HUES64 (cell line): ENCODE measurements at regions not wholly inside any gene's neighbourhood (a gene's known extent, or its start where the extent isn't known, plus 50 kb on each side); places are given as distances from the start of the nearest gene placed in this dataset.
"Not testable (repeated sequence)": the region's sequence is repeated elsewhere in the genome, so short reads cannot be mapped to it uniquely, and the experiment has no call there.

Experiments
- H3K27ac ChIP-seq: 2 replicates; pipeline ENCODE4 v1.7.0; 2013; ENCODE audit warnings: low read depth, low read length, inconsistent platforms
- H3K27me3 ChIP-seq: 2 replicates; pipeline ENCODE4 v1.6.1; 2013; ENCODE audit warnings: mild to moderate bottlenecking, low read length; ENCODE audit not compliant: insufficient read depth
- H3K36me3 ChIP-seq: 2 replicates; pipeline ENCODE4 v1.6.1; 2013; ENCODE audit warnings: mild to moderate bottlenecking, low read length; ENCODE audit not compliant: insufficient read depth
- H3K4me1 ChIP-seq: 2 replicates; pipeline ENCODE4 v1.6.1; 2013; ENCODE audit warnings: mild to moderate bottlenecking, low read length, moderate library complexity; ENCODE audit not compliant: insufficient read depth
- H3K4me3 ChIP-seq: 2 replicates; pipeline ENCODE4 v1.5.1; 2013; ENCODE audit warnings: mild to moderate bottlenecking, low read length, moderate library complexity
- H3K9ac ChIP-seq: 2 replicates; pipeline ENCODE4 v1.6.1; 2013; ENCODE audit warnings: mild to moderate bottlenecking, low read depth, low read length
- H3K9me3 ChIP-seq: 2 replicates; pipeline ENCODE4 v1.6.1; 2013; ENCODE audit warnings: low read depth, low read length; ENCODE audit not compliant: insufficient read depth
- WGBS: fragments of 150-250, 120-280 bp; methylation state at CpG from one replicate; pipeline ENCODE4 v1.1.7; 2013; ENCODE audit warnings: missing lambda C conversion rate; 5-methylcytosine and 5-hydroxymethylcytosine counted together

DNA sequence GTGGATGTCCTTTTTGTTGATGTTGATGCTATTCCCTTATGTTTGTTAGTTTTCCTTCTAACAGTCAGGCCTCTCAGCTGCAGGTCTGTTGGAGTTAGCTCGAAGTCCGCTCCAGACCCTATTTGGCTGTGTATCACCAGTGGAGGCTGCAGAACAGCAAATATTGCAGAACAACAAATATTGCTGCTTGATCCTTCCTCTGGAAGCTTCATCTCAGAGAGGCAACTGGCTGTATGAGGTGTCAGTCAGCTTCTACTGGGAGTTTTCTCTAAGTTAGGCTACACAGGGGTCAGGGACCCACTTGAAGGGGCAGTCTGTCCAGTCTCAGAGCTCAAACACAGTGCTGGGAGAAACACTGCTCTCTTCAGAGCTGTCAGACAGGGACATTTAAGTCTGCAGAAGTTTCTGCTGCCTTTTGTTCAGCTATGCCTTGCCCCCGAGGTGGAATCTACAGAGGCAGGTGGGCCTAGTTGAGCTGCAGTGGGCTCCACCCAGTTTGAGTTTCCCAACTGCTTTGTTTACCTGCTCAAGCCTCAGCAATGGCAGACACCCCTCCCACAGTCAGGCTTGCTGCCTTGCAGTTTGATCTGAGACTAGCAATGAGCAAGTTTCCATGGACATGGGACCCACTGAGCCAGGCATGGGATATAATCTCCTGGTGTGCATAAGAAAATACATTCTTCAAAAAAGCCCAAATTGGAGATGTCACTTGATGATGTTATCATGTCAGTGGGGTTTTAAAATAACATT lies 99.5 kb downstream of the KDM5D start:
- no peaks in the 10 kb centered on the region for H3K36me3 ChIP-seq
- H3K9me3 ChIP-seq: no peaks in the 10 kb centered on the region
- no peaks in the 10 kb centered on the region for H3K27me3 ChIP-seq
- H3K4me1 ChIP-seq: no peaks in the 10 kb centered on the region
- 87% methylated on average over 3 of the region's 3 CpGs for WGBS
- H3K27ac ChIP-seq: no peak overlapping the region
- no peak overlapping the region for H3K4me3 ChIP-seq
- no peak overlapping the region for H3K9ac ChIP-seq

DNA sequence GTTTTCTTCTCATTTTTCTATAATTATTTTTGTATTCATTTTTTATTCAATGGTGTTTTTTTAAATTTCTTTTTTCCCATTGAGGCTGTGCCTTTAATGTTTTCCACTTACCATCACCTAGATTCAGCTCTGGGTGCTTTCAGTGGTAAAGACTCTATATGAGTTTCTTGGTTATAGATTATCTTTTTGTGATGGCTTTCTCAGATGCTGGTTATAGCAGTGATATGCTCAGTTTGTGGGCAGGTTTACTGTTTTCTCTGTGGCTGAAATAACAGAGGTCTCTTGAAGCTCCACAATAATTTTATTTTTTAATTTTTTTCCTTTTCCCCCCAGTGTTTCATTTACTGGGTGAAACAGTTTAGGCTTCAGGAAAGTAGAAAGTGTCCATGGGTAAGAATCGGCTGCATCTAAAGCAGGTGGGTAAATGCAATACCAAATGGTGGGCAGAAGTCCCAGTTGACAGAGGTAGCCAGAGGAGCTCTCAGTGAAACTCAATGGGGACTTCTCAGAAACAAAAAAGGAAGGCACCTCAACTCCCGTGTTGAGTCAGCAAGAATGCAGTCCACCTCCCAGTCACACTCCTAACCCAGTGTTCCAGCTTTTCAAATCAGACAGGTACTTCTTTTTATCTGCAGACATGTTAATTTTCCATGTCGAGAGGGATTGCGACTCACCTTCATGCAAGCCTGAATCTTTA lies 106.7 kb downstream of the KDM5D start:
- no peaks in the 10 kb centered on the region for H3K27me3 ChIP-seq
- H3K9me3 ChIP-seq: peaks cover 3% of the 10 kb centered on the region; the same call in 1 of the 2 replicates
- WGBS: 91% methylated on average over 4 of the region's 4 CpGs
- H3K27ac ChIP-seq: no peak overlapping the region
- no peaks in the 10 kb centered on the region for H3K4me1 ChIP-seq
- H3K4me3 ChIP-seq: no peak overlapping the region
- H3K9ac ChIP-seq: no peak overlapping the region
- no peaks in the 10 kb centered on the region for H3K36me3 ChIP-seq

DNA sequence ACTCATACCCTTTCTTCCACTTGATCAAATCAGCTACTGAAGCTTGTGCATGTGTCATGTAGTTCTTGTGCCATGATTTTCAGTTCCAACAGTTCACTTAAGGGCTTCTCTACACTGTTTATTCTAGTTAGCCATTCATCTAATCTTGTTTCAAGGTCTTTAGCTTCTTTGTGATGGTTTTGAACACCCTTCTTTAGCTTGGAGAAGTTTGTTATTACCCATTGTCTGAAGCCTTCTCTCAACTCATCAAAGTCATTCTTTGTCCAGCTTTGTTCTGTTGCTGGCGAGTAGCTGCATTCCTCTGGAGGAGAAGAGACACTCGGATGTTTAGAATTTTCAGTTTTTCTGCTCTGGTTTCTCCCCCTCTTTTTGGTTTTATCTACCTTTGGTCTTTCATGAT lies 115.6 kb downstream of the KDM5D start:
- Histone ChIP-seq H3K4me1 (no peaks in the 10 kb centered on the region), H3K9me3 (no peaks in the 10 kb centered on the region), H3K27ac (no peak overlapping the region), H3K27me3 (no peaks in the 10 kb centered on the region), H3K9ac (no peak overlapping the region), H3K36me3 (no peaks in the 10 kb centered on the region), H3K4me3 (no peak overlapping the region)
- 90% methylated on average over 2 of the region's 2 CpGs for WGBS

DNA sequence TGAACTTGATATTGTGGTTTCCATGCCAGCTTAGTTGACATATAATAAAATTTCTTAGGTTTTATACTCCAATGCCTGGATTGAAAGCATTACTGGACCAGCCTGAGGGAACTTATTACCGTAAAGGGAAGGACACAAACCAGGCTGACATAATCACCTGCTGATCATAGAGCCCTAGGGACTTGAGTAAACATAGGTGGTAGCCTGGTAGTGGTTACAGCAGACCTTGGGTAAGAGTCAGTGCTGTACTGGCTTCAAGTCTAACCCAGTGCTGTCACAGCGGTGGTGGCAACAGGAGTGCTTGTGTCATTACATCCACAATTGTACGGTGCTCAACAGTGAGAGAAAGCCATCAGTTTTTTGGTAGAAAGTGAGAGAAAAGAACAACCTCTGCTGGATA lies 122.1 kb downstream of the KDM5D start:
- Histone ChIP-seq H3K27me3 (no peaks in the 10 kb centered on the region), H3K27ac (no peak overlapping the region), H3K9ac (no peak overlapping the region), H3K36me3 (no peaks in the 10 kb centered on the region), H3K4me1 (no peaks in the 10 kb centered on the region), H3K9me3 (no peaks in the 10 kb centered on the region), H3K4me3 (no peak overlapping the region)
- WGBS: 95% methylated on average over 3 of the region's 3 CpGs

DNA sequence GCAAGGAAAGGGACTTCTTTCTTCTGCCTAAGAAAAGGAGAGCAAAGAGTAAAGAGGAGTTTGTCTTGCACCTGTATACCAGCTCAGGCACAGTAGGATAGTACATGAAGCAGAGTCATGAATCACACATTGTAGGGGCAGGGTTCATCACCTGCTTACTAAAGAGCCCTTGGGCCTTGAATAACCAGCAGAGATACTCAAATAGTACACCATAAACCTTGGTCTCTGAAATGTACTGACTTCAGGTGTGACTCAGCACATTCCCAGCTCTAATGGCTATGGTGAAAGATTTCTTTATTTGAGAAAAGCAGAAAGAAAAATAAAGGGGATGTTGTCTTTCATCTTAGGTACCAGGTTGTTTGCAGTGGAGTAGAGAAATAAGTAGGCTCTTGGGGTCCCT lies 122.8 kb downstream of the KDM5D start:
- H3K4me1 ChIP-seq: no peaks in the 10 kb centered on the region
- H3K27me3 ChIP-seq: no peaks in the 10 kb centered on the region
- no peak overlapping the region for H3K4me3 ChIP-seq
- no peak overlapping the region for H3K27ac ChIP-seq
- no peak overlapping the region for H3K9ac ChIP-seq
- H3K36me3 ChIP-seq: no peaks in the 10 kb centered on the region
- no peaks in the 10 kb centered on the region for H3K9me3 ChIP-seq

DNA sequence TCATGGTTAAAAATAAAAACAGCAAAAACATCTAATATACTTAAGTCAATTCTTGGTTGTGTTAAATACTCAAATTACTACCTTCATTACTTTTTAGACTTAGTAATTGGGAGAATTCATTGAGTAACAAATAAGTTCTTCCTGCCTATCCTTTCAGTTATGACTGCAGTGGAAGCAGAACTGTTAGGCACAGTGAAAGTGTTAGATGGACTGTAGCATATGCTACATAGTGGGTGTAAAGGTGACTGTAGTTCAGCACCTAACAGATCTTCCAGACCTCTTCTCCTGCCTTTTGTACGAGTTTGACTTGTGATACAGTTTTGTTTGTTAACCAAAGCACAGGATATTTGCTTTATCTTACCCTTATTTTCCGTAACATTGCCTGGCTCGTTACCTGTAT lies 143.4 kb downstream of the KDM5D start:
- Histone ChIP-seq H3K27me3 (no peaks in the 10 kb centered on the region), H3K9ac (no peak overlapping the region), H3K27ac (no peak overlapping the region), H3K4me1 (no peaks in the 10 kb centered on the region), H3K36me3 (peaks cover 81% of the 10 kb centered on the region), H3K4me3 (no peak overlapping the region), H3K9me3 (no peaks in the 10 kb centered on the region)
- WGBS: no CpG with 5 or more reads among the region's 3 CpGs

DNA sequence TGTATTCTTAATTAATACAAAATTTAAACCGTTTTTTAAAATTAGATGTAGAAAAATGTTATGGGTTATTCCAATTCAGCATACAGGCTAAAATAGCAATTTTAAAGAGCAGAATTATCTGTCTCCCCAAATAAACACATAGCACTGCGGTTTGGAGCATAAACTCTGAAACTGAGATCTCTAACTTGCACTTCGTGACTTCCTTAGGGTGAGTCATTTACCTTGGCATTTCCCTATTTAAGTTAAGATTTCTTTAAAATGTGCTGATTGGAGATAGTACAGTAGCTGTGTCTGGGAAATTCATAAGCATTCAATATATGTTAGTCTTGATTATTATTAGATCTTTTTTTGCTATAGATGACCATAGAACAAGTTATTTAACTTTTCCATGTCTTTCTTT lies 143.8 kb downstream of the KDM5D start:
- no peak overlapping the region for H3K27ac ChIP-seq
- H3K4me3 ChIP-seq: no peak overlapping the region
- H3K9me3 ChIP-seq: no peaks in the 10 kb centered on the region
- H3K4me1 ChIP-seq: no peaks in the 10 kb centered on the region
- H3K27me3 ChIP-seq: no peaks in the 10 kb centered on the region
- peaks cover 83% of the 10 kb centered on the region for H3K36me3 ChIP-seq
- 95% methylated on average over 2 of the region's 3 CpGs for WGBS
- H3K9ac ChIP-seq: no peak overlapping the region

DNA sequence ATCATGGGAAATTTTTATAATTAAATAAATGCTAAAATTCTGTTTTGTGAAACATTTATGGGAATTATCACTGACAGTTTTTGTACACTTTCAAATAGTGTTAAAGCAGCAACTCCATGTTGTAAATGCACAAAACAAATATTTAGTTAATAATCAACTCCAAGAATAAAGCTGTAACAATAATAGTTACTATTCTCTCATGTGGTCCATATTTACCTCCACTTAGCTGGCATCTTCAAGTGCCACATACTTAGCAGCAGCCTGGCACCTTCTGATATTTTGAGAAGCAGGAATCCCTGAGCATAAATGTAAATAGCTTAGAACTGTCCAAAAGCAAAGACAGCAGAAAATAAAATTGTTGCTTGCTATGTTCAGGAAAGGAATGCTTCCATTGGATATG lies 154.3 kb downstream of the KDM5D start:
- H3K9ac ChIP-seq: no peak overlapping the region
- H3K27me3 ChIP-seq: no peaks in the 10 kb centered on the region
- H3K9me3 ChIP-seq: no peaks in the 10 kb centered on the region
- H3K27ac ChIP-seq: no peak overlapping the region
- no peaks in the 10 kb centered on the region for H3K4me1 ChIP-seq
- H3K36me3 ChIP-seq: peaks cover 87% of the 10 kb centered on the region
- H3K4me3 ChIP-seq: no peak overlapping the region

DNA sequence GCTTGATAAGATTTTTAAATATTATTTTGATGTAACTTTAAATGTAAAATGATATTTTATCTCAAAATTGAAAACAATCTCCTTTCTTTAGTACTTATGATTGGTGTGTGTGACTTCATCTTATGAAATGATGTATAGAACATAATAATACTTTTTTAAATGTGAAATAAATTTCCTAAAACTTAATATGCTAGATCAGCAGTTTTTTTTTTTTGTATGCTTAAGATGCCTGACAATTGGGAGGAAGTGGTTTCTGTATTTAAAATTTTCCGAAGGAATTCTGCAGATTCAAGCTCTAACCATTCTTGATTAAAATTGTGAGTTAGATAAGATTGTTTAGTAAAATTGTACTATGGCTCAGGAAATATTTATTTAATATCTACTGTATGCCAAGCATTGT lies 154.9 kb downstream of the KDM5D start:
- Histone ChIP-seq H3K9me3 (no peaks in the 10 kb centered on the region), H3K36me3 (peaks cover 83% of the 10 kb centered on the region), H3K27ac (no peak overlapping the region), H3K4me3 (no peak overlapping the region), H3K9ac (no peak overlapping the region), H3K4me1 (no peaks in the 10 kb centered on the region), H3K27me3 (no peaks in the 10 kb centered on the region)
- WGBS: 86% methylated on average over 1 of the region's 1 CpG

DNA sequence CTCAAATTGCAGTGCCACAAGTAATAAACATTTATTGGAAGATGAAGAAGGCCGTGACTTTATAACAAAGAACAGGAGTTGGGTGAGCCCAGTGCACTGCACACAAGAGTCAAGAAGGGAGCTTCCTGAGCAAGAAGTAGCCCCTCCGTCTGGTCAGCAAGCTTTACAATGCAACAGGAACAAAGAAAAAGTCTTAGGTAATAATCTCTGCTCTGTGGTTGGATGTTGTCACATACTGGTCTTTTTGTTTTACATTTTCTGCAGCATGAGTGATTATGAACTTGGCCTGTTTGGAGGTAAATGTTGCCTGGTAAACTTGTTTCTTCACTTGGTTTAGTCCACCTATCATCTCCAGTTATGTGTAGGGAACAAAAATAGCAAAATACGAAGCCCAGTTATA lies 157.2 kb downstream of the KDM5D start:
- 93% methylated on average over 2 of the region's 3 CpGs for WGBS
- H3K9ac ChIP-seq: no peak overlapping the region
- no peaks in the 10 kb centered on the region for H3K4me1 ChIP-seq
- no peaks in the 10 kb centered on the region for H3K9me3 ChIP-seq
- H3K36me3 ChIP-seq: peaks cover 60% of the 10 kb centered on the region
- H3K27me3 ChIP-seq: no peaks in the 10 kb centered on the region
- H3K27ac ChIP-seq: no peak overlapping the region
- H3K4me3 ChIP-seq: no peak overlapping the region

DNA sequence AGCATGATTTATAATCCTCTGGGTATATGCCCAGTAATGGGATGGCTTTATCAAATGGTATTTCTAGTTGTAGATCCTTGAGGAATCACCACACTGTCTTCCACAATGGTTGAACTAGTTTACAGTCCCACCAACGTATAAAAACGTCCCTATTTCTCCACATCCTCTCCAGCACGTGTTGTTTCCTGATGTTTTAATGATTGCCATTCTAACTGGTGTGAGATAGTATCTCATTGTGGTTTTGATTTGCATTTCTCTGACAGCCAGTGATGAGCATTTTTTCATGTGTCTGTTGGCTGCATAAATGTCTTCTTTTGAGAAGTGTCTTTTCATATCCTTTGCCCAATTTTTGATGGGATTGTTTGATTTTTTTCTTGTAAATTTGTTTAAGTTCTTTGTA lies 163.5 kb downstream of the KDM5D start:
- WGBS: 100% methylated on average over 3 of the region's 3 CpGs
- not testable (repeated sequence) for H3K36me3 ChIP-seq, H3K4me1 ChIP-seq, H3K9me3 ChIP-seq, H3K9ac ChIP-seq, H3K27ac ChIP-seq, H3K4me3 ChIP-seq, H3K27me3 ChIP-seq
